B cell (primary cell): ENCODE measurements at regions not wholly inside any gene's neighbourhood (a gene's known extent, or its start where the extent isn't known, plus 50 kb on each side); places are given as distances from the start of the nearest gene placed in this dataset.

Source experiments
- ATAC-seq: fragments of 200-7000 bp; cut with Tn5 transposase; one replicate; pipeline ENCODE4 v1.10.0; 2021; ENCODE audit warnings: low read depth, mild to moderate bottlenecking, moderate number of reproducible peaks, moderate library complexity
- CTCF ChIA-PET: fragments of 350-600 bp; sonication (Branson Sonifier 250); formaldehyde crosslinking; loops from one replicate; lab custom pipeline; 2021; ENCODE audit warnings: antibody characterized with exemption, inconsistent platforms; lab: Charles Lee
- POLR2A ChIA-PET: fragments of 350-600 bp; sonication (Branson Sonifier 250); formaldehyde crosslinking; loops from one replicate; lab custom pipeline; 2021; ENCODE audit warnings: antibody characterized with exemption; lab: Charles Lee
- DNase-seq: peaks from one replicate; pipeline ENCODE4 v3.0.0; 2013
- H2AFZ ChIP-seq: 2 replicates; pipeline ENCODE4 v1.6.1; 2012; ENCODE audit warnings: mild to moderate bottlenecking, low read depth, low read length; ENCODE audit not compliant: insufficient read depth, poor library complexity, severe bottlenecking
- H3K27ac ChIP-seq, 2 donors: 1 replicate in 1 of 2; 2 replicates in 1 of 2; pipeline ENCODE4 v1.5.1; 2012 to 2013; ENCODE audit warnings: low read length in 2 of 2, mild to moderate bottlenecking in 2 of 2, moderate library complexity in 1 of 2
- H3K27me3 ChIP-seq, 4 experiments: fragments of 200-600 bp in 1 of 4; sonication (generic) in 1 of 4; replicated peaks in 1 of 4; 1 replicate in 2 of 4; 2 replicates in 2 of 4; pipeline versions ENCODE4 v1.6.1 to v1.7.0; 2013 to 2016; ENCODE audit warnings: low read length in 3 of 4, mild to moderate bottlenecking in 2 of 4, mixed read lengths in 1 of 4, moderate library complexity in 1 of 4; ENCODE audit not compliant: insufficient read depth in 4 of 4, control insufficient read depth in 3 of 4; ENCODE audit errors: control extremely low read depth in 1 of 4
- H3K36me3 ChIP-seq, 2 experiments: replicated peaks in 1 of 2; 1 replicate in 1 of 2; 2 replicates in 1 of 2; pipeline versions ENCODE4 v1.6.1 to v1.7.1; 2013; ENCODE audit warnings: low read length in 1 of 2; ENCODE audit not compliant: insufficient read depth in 2 of 2, control insufficient read depth in 1 of 2; ENCODE audit errors: control extremely low read depth in 1 of 2, extremely low read depth in 1 of 2
- H3K4me1 ChIP-seq, 2 donors: fragments of 200-600 bp in 1 of 2; sonication (generic) in 1 of 2; 1 replicate in 1 of 2; 2 replicates in 1 of 2; pipeline versions ENCODE4 v1.5.1 to v1.6.1; 2013 to 2017; ENCODE audit warnings: low read length in 2 of 2; ENCODE audit not compliant: control insufficient read depth in 2 of 2, insufficient read depth in 2 of 2
- H3K4me2 ChIP-seq: replicated peaks from 2 replicates; pipeline ENCODE3; 2012; ENCODE audit warnings: mild to moderate bottlenecking, low read depth, low read length; ENCODE audit not compliant: poor library complexity, severe bottlenecking
- H3K4me3 ChIP-seq, 5 experiments: fragments of 200-600 bp in 1 of 5; sonication (generic) in 1 of 5; 1 replicate in 3 of 5; 2 replicates in 2 of 5; pipeline versions ENCODE4 v1.5.1 to v1.7.0; 2011 to 2016; ENCODE audit warnings: low read length in 4 of 5, mild to moderate bottlenecking in 4 of 5, low read depth in 2 of 5, control low read depth in 1 of 5, moderate library complexity in 1 of 5; ENCODE audit not compliant: insufficient read depth in 1 of 5; ENCODE audit errors: control extremely low read depth in 1 of 5, extremely low read depth in 1 of 5
- H3K79me2 ChIP-seq: fragments of 200-600 bp; sonication (generic); one replicate; pipeline ENCODE4 v1.6.0; 2016; ENCODE audit warnings: low read length; ENCODE audit not compliant: control insufficient read depth, insufficient read depth
- H3K9ac ChIP-seq: fragments of 200-600 bp; sonication (generic); 2 replicates; pipeline ENCODE4 v1.6.1; 2017; ENCODE audit warnings: mild to moderate bottlenecking, low read length, moderate library complexity
- H3K9me3 ChIP-seq, 3 donors: one replicate each; pipeline versions ENCODE4 v1.6.1 to v1.7.1; 2013; ENCODE audit warnings: low read length in 2 of 3; ENCODE audit not compliant: control insufficient read depth in 2 of 3, insufficient read depth in 1 of 3; ENCODE audit errors: control extremely low read depth in 1 of 3
- H4K20me1 ChIP-seq: 2 replicates; pipeline ENCODE4 v1.6.0; 2012; ENCODE audit warnings: mild to moderate bottlenecking, low read length; ENCODE audit not compliant: insufficient read depth, control insufficient read depth, poor library complexity, severe bottlenecking
- H3K27ac Mint-ChIP-seq: one replicate; pipeline ENCODE4 v1.8.0; 2021; ENCODE audit warnings: mixed read lengths
- H3K27me3 Mint-ChIP-seq: one replicate; pipeline ENCODE4 v1.8.0; 2021; ENCODE audit warnings: mixed read lengths
- H3K4me1 Mint-ChIP-seq: one replicate; pipeline ENCODE4 v1.8.0; 2021; ENCODE audit warnings: mixed read lengths
- H3K4me3 Mint-ChIP-seq: one replicate; pipeline ENCODE4 v1.8.0; 2021; ENCODE audit warnings: mixed read lengths
- H3K9me3 Mint-ChIP-seq: one replicate; pipeline ENCODE4 v1.8.0; 2022; ENCODE audit warnings: mixed read lengths; ENCODE audit not compliant: insufficient read depth
- EZH2 ChIP-seq: IDR thresholded peaks from 2 replicates; pipeline ENCODE4 v1.6.1; 2012; ENCODE audit warnings: borderline replicate concordance, low read depth, mild to moderate bottlenecking, moderate library complexity, low read length; ENCODE audit not compliant: insufficient read depth, poor library complexity, severe bottlenecking
- WGBS: methylation state at CpG from one replicate; pipeline ENCODE4 v1.1.5; 2013; ENCODE audit warnings: missing lambda C conversion rate; ENCODE audit not compliant: insufficient coverage; 5-methylcytosine and 5-hydroxymethylcytosine counted together
- intact Hi-C: fragments of 100-400 bp; cut with micrococcal nuclease; formaldehyde crosslinking; loops from one replicate; pipeline ENCODE4 v1.10.0; 2022
- TF ChIP-seq, protein P1 (sequence below): fragments of 200-600 bp; IDR thresholded peaks from one replicate; pipeline ENCODE4 v1.8.0; 2022; ENCODE audit warnings: antibody characterized with exemption, mild to moderate bottlenecking

DNA sequence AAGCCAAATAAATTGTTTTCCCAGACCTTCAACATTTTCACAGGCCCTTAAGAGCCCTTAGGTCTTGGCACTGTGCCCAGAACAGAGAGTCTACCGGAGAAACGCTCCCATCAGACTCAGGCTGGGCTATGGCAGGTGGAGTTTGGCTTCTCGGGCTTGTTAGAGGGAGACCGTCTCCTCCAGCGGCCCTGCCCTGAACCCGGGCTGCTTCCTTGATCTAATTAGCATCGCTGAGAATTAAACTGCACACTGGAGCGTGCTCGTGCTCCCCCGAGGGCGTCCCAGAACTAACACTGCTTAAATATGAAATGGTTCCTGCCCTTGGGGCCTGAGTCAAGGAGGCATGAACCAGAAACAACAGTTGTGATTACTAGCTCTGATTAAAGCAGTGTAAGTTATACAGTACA is 634.4 kb downstream of the MATN1 start:
- H3K4me1 ChIP-seq: no peaks in the 10 kb centered on the region
- H3K4me1 Mint-ChIP-seq: no peaks in the 10 kb centered on the region
- H3K27me3 Mint-ChIP-seq: peaks cover 41% of the 10 kb centered on the region
- H3K9ac ChIP-seq: no peak overlapping the region
- peaks cover 18% of the 10 kb centered on the region for H3K9me3 Mint-ChIP-seq
- WGBS: 77% methylated on average over 11 of the region's 11 CpGs
- CTCF ChIA-PET: no interaction called here
- H3K4me3 ChIP-seq: no peak overlapping the region
- H4K20me1 ChIP-seq: no peaks in the 10 kb centered on the region
- no peak overlapping the region for H3K27ac ChIP-seq
- DNase-seq (no peak), ATAC-seq (no peak)
- peaks cover 0 to 14% (median 2%) of the 10 kb centered on the region in 4 experiments for H3K27me3 ChIP-seq
- no peak overlapping the region for H2AFZ ChIP-seq
- no peak overlapping the region for H3K27ac Mint-ChIP-seq
- H3K4me2 ChIP-seq: no peak overlapping the region
- intact Hi-C loops: no loop called here
- H3K4me3 Mint-ChIP-seq: no peak overlapping the region
- H3K9me3 ChIP-seq: peaks cover 0 to 45% (median 22%) of the 10 kb centered on the region in 3 donors
- POLR2A ChIA-PET: no interaction called here
- H3K36me3 ChIP-seq: no peaks in the 10 kb centered on the region
- TF ChIP-seq, protein P1, sequence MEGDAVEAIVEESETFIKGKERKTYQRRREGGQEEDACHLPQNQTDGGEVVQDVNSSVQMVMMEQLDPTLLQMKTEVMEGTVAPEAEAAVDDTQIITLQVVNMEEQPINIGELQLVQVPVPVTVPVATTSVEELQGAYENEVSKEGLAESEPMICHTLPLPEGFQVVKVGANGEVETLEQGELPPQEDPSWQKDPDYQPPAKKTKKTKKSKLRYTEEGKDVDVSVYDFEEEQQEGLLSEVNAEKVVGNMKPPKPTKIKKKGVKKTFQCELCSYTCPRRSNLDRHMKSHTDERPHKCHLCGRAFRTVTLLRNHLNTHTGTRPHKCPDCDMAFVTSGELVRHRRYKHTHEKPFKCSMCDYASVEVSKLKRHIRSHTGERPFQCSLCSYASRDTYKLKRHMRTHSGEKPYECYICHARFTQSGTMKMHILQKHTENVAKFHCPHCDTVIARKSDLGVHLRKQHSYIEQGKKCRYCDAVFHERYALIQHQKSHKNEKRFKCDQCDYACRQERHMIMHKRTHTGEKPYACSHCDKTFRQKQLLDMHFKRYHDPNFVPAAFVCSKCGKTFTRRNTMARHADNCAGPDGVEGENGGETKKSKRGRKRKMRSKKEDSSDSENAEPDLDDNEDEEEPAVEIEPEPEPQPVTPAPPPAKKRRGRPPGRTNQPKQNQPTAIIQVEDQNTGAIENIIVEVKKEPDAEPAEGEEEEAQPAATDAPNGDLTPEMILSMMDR: no peak
- no peak for TF ChIP-seq EZH2
- H3K79me2 ChIP-seq: no peaks in the 10 kb centered on the region

DNA sequence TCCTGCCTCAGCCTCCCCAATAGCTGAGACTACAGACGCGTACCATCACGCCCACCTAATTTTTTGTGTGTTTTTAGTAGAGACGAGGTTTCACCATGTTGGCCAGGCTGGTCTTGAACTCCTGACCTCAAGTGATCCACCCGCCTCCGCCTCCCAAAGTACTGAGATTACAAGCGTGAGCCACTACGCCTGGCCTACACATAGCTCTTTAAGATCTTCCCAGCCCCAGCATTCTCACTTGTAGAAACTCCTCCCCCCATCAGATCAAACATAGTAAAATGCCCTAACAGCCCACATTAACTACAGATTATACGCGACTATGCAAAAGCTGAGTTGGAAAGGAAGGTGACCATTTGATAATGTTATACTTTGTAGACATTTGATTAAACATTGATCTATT is 634.8 kb downstream of the MATN1 start:
- H3K27ac Mint-ChIP-seq: no peak overlapping the region
- no peaks in the 10 kb centered on the region for H3K36me3 ChIP-seq
- H2AFZ ChIP-seq: no peak overlapping the region
- POLR2A ChIA-PET: no interaction called here
- peaks cover 18% of the 10 kb centered on the region for H3K9me3 Mint-ChIP-seq
- H3K9me3 ChIP-seq: peaks cover 0 to 41% (median 22%) of the 10 kb centered on the region in 3 donors
- peaks cover 45% of the 10 kb centered on the region for H3K27me3 Mint-ChIP-seq
- H3K27me3 ChIP-seq: peaks cover 0 to 14% (median 2%) of the 10 kb centered on the region in 4 experiments
- no peak overlapping the region for H3K4me3 ChIP-seq
- H3K27ac ChIP-seq: no peak overlapping the region
- H4K20me1 ChIP-seq: no peaks in the 10 kb centered on the region
- H3K4me1 Mint-ChIP-seq: no peaks in the 10 kb centered on the region
- ATAC-seq (no peak), DNase-seq (no peak)
- H3K9ac ChIP-seq: no peak overlapping the region
- H3K4me3 Mint-ChIP-seq: no peak overlapping the region
- TF ChIP-seq, protein P1: no peak
- no peak for TF ChIP-seq EZH2
- no peaks in the 10 kb centered on the region for H3K4me1 ChIP-seq
- CTCF ChIA-PET: no interaction called here
- H3K79me2 ChIP-seq: no peaks in the 10 kb centered on the region
- WGBS: 61% methylated on average over 3 of the region's 10 CpGs
- intact Hi-C loops: no loop called here
- H3K4me2 ChIP-seq: no peak overlapping the region
